HCT116 (cell line): ENCODE measurements at regions not wholly inside any gene's neighbourhood (a gene's known extent, or its start where the extent isn't known, plus 50 kb on each side); places are given as distances from the start of the nearest gene placed in this dataset.

Experiments
- ATAC-seq: fragments of 200-7000 bp; cut with Tn5 transposase; 2 replicates; pipeline ENCODE4 v1.9.1; 2020; ENCODE audit warnings: mild to moderate bottlenecking, moderate library complexity
- BruUV-seq: library from RNA; stranded (reverse); fragments of 400-500 nt; replicated peaks from 2 replicates; lab custom pipeline; 2021; lab: Mats Ljungman, UMichigan
- CTCF ChIA-PET: fragments of 300-600 bp; sonication (Branson Sonifier 250); formaldehyde crosslinking; loops from one replicate; lab custom pipeline; 2021; ENCODE audit warnings: antibody characterized with exemption; lab: Charles Lee
- POLR2A ChIA-PET: fragments of 300-600, 350-600 bp; sonication (Branson Sonifier 250); formaldehyde crosslinking; loops from one replicate; lab custom pipeline; 2021; ENCODE audit warnings: antibody characterized with exemption; lab: Charles Lee
- RAD21 ChIA-PET, 2 experiments: fragments of 300-600 bp; sonication (Branson Sonifier 250); formaldehyde crosslinking; loops; one replicate each; lab custom pipeline; 2023; ENCODE audit warnings: low total read pairs in 2 of 2; ENCODE audit not compliant: uncharacterized antibody in 2 of 2, unreplicated experiment in 2 of 2, low non-redundant PET in 1 of 2; lab: Charles Lee
- DNase-seq: peaks from one replicate; pipeline ENCODE4 v3.0.0-alpha.2; 2010; ENCODE audit warnings: low read depth, low spot score
- H2AFZ ChIP-seq: fragments of 200-600 bp; shearing (Covaris generic), sonication (generic); 2 replicates; pipeline ENCODE4 v1.6.1; 2017; ENCODE audit warnings: low read depth, mixed run types, mixed read lengths, antibody characterized with exemption, low read length; ENCODE audit not compliant: poor library complexity, severe bottlenecking
- H3K27ac ChIP-seq: 2 replicates; pipeline ENCODE4 v1.5.1; 2012; ENCODE audit warnings: low read depth, low read length
- H3K27me3 ChIP-seq: fragments of 200-600 bp; sonication (generic); 2 replicates; pipeline ENCODE4 v1.6.1; 2016; ENCODE audit warnings: mixed run types, low read length, mixed read lengths; ENCODE audit not compliant: insufficient read depth
- H3K36me3 ChIP-seq, 2 experiments: fragments of 200-500 bp in 1 of 2; fragments of 200-600 bp in 1 of 2; sonication (Bioruptor generic) in 1 of 2; sonication (generic) in 1 of 2; 2 replicates each; pipeline versions ENCODE4 v1.5.1 to v1.6.1; 2014 to 2016; ENCODE audit warnings: low read length in 2 of 2, inconsistent platforms in 1 of 2, mixed read lengths in 1 of 2, mixed run types in 1 of 2; ENCODE audit not compliant: insufficient read depth in 2 of 2, control insufficient read depth in 1 of 2
- H3K4me1 ChIP-seq, 2 experiments: fragments of 200-600 bp in 1 of 2; sonication (generic) in 1 of 2; 2 replicates each; pipeline versions ENCODE4 v1.5.1 to v1.6.1; 2012 to 2017; ENCODE audit warnings: low read length in 2 of 2, inconsistent platforms in 1 of 2, mild to moderate bottlenecking in 1 of 2, mixed read lengths in 1 of 2, mixed run types in 1 of 2, moderate library complexity in 1 of 2; ENCODE audit not compliant: insufficient read depth in 2 of 2, control insufficient read depth in 1 of 2
- H3K4me2 ChIP-seq: fragments of 200-600 bp; sonication (generic); 2 replicates; pipeline ENCODE4 v1.6.1; 2017; ENCODE audit warnings: mixed run types, low read length, mixed read lengths
- H3K4me3 ChIP-seq, 2 experiments: fragments of 200-600 bp in 1 of 2; sonication (generic) in 1 of 2; replicated peaks in 1 of 2; 2 replicates each; pipeline ENCODE4 v1.5.1; 2011 to 2016; ENCODE audit warnings: low read length in 2 of 2, control low read depth in 1 of 2, low read depth in 1 of 2, mild to moderate bottlenecking in 1 of 2, mixed read lengths in 1 of 2, mixed run types in 1 of 2
- H3K79me2 ChIP-seq: fragments of 200-600 bp; sonication (generic); 2 replicates; pipeline ENCODE4 v1.6.1; 2017; ENCODE audit warnings: mild to moderate bottlenecking, mixed run types, low read length, moderate library complexity, mixed read lengths; ENCODE audit not compliant: insufficient read depth
- H3K9ac ChIP-seq: fragments of 200-600 bp; sonication (generic); 2 replicates; pipeline ENCODE4 v1.6.1; 2016; ENCODE audit warnings: low read length, mixed read lengths
- H3K9me2 ChIP-seq: fragments of 200-600 bp; sonication (generic), shearing (Covaris generic); 2 replicates; pipeline ENCODE4 v1.6.1; 2017; ENCODE audit warnings: mixed run types, mild to moderate bottlenecking, moderate library complexity; ENCODE audit not compliant: insufficient read depth
- H3K9me3 ChIP-seq, 2 experiments: fragments of 200-500 bp in 1 of 2; fragments of 200-600 bp in 1 of 2; sonication (Bioruptor generic) in 1 of 2; sonication (generic) in 1 of 2; 2 replicates each; pipeline ENCODE4 v1.6.1; 2014 to 2017; ENCODE audit warnings: low read length in 2 of 2, mixed read lengths in 2 of 2, inconsistent platforms in 1 of 2, low read depth in 1 of 2, mild to moderate bottlenecking in 1 of 2, mixed run types in 1 of 2, moderate library complexity in 1 of 2; ENCODE audit not compliant: control insufficient read depth in 1 of 2, insufficient read depth in 1 of 2
- H4K20me1 ChIP-seq: fragments of 200-600 bp; sonication (generic), shearing (Covaris generic); 2 replicates; pipeline ENCODE4 v1.6.1; 2017; ENCODE audit warnings: mixed run types, mild to moderate bottlenecking, moderate library complexity; ENCODE audit not compliant: insufficient read depth
- CEBPB ChIP-seq: IDR thresholded peaks from 2 replicates; pipeline ENCODE4 v1.6.1; 2012; ENCODE audit warnings: low read depth
- EGR1 ChIP-seq: IDR thresholded peaks from 2 replicates; pipeline ENCODE4 v1.6.1; 2012; ENCODE audit warnings: low read depth
- ELF1 ChIP-seq: IDR thresholded peaks from 2 replicates; pipeline ENCODE4 v1.6.1; 2012; ENCODE audit warnings: low read depth, borderline replicate concordance
- EZH2 ChIP-seq: fragments of 200-600 bp; sonication (generic); IDR thresholded peaks from 2 replicates; pipeline ENCODE4 v1.6.1; 2017; ENCODE audit warnings: antibody characterized with exemption, mixed run types
- EZH2phosphoT487 ChIP-seq: fragments of 200-600 bp; IDR thresholded peaks from 2 replicates; pipeline ENCODE4 v1.6.1; 2018; ENCODE audit warnings: antibody characterized with exemption, borderline replicate concordance
- FOSL1 ChIP-seq: IDR thresholded peaks from 2 replicates; pipeline ENCODE4 v1.6.1; 2012; ENCODE audit warnings: low read depth
- JUND ChIP-seq: IDR thresholded peaks from 2 replicates; pipeline ENCODE4 v1.6.1; 2012
- MAX ChIP-seq: IDR thresholded peaks from 2 replicates; pipeline ENCODE4 v1.6.1; 2012
- POLR2A ChIP-seq: IDR thresholded peaks from 2 replicates; pipeline ENCODE4 v1.7.0; 2011; ENCODE audit warnings: borderline replicate concordance; ENCODE audit not compliant: insufficient read depth, insufficient read length; ENCODE audit errors: extremely low read depth
- POLR2AphosphoS5 ChIP-seq: IDR thresholded peaks from 2 replicates; pipeline ENCODE4 v1.6.1; 2011; ENCODE audit warnings: mild to moderate bottlenecking, low read depth, low read length, moderate library complexity
- SIN3A ChIP-seq: IDR thresholded peaks from 2 replicates; pipeline ENCODE4 v1.6.1; 2012; ENCODE audit warnings: low read depth
- SRF ChIP-seq: IDR thresholded peaks from 2 replicates; pipeline ENCODE4 v1.6.1; 2012; ENCODE audit warnings: low read depth
- YY1 ChIP-seq: IDR thresholded peaks from 2 replicates; pipeline ENCODE4 v1.6.1; 2011; ENCODE audit warnings: low read length, low read depth, moderate library complexity, mild to moderate bottlenecking; ENCODE audit not compliant: insufficient replicate concordance; ENCODE audit errors: extremely low read depth
- ZBTB33 ChIP-seq: IDR thresholded peaks from 2 replicates; pipeline ENCODE4 v1.6.1; 2011; ENCODE audit warnings: mild to moderate bottlenecking, low read length, moderate library complexity; ENCODE audit not compliant: insufficient replicate concordance; ENCODE audit errors: extremely low read depth
- ZFX ChIP-seq: fragments of 450-650 bp; IDR thresholded peaks from 2 replicates; pipeline ENCODE4 v1.6.1; 2017
- ZNF274 ChIP-seq: fragments of 200-500 bp; sonication (Bioruptor generic); IDR thresholded peaks from 2 replicates; pipeline ENCODE4 v1.6.1; 2014; ENCODE audit warnings: mild to moderate bottlenecking, low read depth, low read length, inconsistent platforms
- intact Hi-C: fragments of 100-400 bp; cut with micrococcal nuclease; formaldehyde crosslinking; loops from 2 replicates; pipeline ENCODE4 v1.10.0; 2022
- TF ChIP-seq, protein P1 (sequence below): IDR thresholded peaks from 2 replicates; pipeline ENCODE4 v1.6.1; 2012; ENCODE audit warnings: low read depth

DNA sequence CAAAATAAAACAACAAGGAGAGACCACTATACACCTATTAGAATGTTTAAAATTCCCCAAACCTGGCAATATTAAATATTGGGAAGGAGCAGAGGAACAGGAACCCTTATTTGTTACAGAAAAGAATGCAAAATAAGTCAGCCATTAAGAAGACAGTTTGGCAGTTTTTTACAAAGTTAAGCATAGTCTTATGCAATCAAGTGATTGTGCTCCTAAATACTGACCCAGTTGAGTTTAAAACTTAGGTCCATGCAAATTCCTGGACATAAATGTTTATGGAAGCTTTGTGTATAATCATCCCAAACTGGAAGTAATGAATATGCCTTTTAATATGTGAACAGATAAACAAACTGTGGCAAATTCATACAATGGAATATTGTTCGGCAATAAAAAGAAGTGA is 72.9 kb upstream of the RGS4 start (continued):
- TF ChIP-seq, protein P1, sequence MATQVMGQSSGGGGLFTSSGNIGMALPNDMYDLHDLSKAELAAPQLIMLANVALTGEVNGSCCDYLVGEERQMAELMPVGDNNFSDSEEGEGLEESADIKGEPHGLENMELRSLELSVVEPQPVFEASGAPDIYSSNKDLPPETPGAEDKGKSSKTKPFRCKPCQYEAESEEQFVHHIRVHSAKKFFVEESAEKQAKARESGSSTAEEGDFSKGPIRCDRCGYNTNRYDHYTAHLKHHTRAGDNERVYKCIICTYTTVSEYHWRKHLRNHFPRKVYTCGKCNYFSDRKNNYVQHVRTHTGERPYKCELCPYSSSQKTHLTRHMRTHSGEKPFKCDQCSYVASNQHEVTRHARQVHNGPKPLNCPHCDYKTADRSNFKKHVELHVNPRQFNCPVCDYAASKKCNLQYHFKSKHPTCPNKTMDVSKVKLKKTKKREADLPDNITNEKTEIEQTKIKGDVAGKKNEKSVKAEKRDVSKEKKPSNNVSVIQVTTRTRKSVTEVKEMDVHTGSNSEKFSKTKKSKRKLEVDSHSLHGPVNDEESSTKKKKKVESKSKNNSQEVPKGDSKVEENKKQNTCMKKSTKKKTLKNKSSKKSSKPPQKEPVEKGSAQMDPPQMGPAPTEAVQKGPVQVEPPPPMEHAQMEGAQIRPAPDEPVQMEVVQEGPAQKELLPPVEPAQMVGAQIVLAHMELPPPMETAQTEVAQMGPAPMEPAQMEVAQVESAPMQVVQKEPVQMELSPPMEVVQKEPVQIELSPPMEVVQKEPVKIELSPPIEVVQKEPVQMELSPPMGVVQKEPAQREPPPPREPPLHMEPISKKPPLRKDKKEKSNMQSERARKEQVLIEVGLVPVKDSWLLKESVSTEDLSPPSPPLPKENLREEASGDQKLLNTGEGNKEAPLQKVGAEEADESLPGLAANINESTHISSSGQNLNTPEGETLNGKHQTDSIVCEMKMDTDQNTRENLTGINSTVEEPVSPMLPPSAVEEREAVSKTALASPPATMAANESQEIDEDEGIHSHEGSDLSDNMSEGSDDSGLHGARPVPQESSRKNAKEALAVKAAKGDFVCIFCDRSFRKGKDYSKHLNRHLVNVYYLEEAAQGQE, result no peak

DNA sequence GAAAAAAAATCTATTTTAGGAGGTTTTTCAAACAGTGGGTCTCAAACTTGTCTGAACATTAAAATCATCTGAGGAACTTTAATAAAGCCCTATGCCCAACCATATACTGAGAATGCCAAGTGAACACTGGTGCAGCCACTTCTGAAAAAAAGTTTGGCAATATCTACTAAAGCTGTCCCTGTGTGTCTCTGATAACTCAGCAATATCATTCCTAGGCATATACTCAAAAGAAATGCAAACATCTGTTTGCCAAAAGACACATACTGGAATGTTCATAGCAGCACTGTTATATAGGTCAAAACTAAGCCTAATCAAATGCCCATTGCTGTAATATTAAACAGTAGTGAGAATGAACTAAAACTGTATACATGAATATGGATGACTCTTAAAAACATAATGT is 74.2 kb upstream of the RGS4 start:
- H3K27me3 ChIP-seq, result no peaks in the 10 kb centered on the region
- H3K9me2 ChIP-seq, result no peaks in the 10 kb centered on the region
- ChIA-PET RAD21 (no interaction called here), POLR2A (no interaction called here), CTCF (no interaction called here)
- intact Hi-C loops, result no loop called here
- H3K4me1 ChIP-seq, result no peaks in the 10 kb centered on the region
- H2AFZ ChIP-seq, result no peak overlapping the region
- no peak for ATAC-seq
- no peak overlapping the region for H3K4me2 ChIP-seq
- no peaks in the 10 kb centered on the region for H4K20me1 ChIP-seq
- BruUV-seq, result no TSS peak
- H3K36me3 ChIP-seq, result no peaks in the 10 kb centered on the region
- H3K79me2 ChIP-seq, result no peaks in the 10 kb centered on the region
- H3K9me3 ChIP-seq, result no peaks in the 10 kb centered on the region
- no peak overlapping the region for H3K9ac ChIP-seq
- H3K4me3 ChIP-seq, result no peak overlapping the region
- no peak for DNase-seq
- H3K27ac ChIP-seq, result no peak overlapping the region
- TF ChIP-seq ZFX, result no peak
- no peak for TF ChIP-seq YY1
- TF ChIP-seq POLR2A, result no peak
- TF ChIP-seq SIN3A, result no peak
- TF ChIP-seq FOSL1, result no peak
- TF ChIP-seq ZBTB33, result no peak
- TF ChIP-seq MAX, result no peak
- TF ChIP-seq ZNF274, result no peak
- no peak for TF ChIP-seq JUND
- no peak for TF ChIP-seq EZH2
- no peak for TF ChIP-seq ELF1
- TF ChIP-seq EGR1, result no peak
- TF ChIP-seq, protein P1, result no peak
- TF ChIP-seq EZH2phosphoT487, result no peak
- TF ChIP-seq SRF, result no peak
- TF ChIP-seq CEBPB, result no peak
- TF ChIP-seq POLR2AphosphoS5, result no peak
